ENCODE measurements at regions not wholly inside any gene's neighbourhood (a gene's known extent, or its start where the extent isn't known, plus 50 kb on each side); places are given as distances from the start of the nearest gene placed in this dataset.

DNA sequence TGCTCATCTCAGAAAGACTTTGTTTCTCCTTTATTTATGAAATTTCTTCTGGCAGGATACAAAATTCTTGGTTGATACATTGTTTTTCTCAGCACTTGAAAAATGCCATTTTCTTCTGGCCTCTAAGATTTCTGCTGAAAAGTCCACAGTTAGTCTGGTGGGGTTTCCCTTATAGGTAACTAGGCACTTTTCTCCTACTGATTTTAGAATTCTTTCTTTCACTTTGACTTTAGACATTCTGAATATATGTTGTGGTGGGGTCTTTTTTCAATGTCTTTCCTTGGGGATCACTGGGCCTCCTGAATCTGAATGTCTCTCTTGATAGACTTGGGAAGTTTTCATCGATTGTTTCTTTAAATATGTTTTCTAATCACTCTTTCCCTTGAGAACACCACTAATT lies 79.6 kb downstream of the CETN3 start:
- no TSS peak for BruUV-seq (replicated peaks)
- no peaks in the 10 kb centered on the region for H4K20me1 ChIP-seq (replicated peaks; ENCODE audit: control insufficient read depth, extremely low read depth, insufficient read depth, low read length)
- TF ChIP-seq, protein P1, sequence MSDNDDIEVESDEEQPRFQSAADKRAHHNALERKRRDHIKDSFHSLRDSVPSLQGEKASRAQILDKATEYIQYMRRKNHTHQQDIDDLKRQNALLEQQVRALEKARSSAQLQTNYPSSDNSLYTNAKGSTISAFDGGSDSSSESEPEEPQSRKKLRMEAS (IDR thresholded peaks at IDR 0.05; ENCODE audit: insufficient read depth, insufficient read length), result no peak
- TF ChIP-seq, protein P2, sequence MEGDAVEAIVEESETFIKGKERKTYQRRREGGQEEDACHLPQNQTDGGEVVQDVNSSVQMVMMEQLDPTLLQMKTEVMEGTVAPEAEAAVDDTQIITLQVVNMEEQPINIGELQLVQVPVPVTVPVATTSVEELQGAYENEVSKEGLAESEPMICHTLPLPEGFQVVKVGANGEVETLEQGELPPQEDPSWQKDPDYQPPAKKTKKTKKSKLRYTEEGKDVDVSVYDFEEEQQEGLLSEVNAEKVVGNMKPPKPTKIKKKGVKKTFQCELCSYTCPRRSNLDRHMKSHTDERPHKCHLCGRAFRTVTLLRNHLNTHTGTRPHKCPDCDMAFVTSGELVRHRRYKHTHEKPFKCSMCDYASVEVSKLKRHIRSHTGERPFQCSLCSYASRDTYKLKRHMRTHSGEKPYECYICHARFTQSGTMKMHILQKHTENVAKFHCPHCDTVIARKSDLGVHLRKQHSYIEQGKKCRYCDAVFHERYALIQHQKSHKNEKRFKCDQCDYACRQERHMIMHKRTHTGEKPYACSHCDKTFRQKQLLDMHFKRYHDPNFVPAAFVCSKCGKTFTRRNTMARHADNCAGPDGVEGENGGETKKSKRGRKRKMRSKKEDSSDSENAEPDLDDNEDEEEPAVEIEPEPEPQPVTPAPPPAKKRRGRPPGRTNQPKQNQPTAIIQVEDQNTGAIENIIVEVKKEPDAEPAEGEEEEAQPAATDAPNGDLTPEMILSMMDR (IDR thresholded peaks at IDR 0.05; ENCODE audit: extremely low read depth in 1 of 2, insufficient read depth in 1 of 2, low read depth in 1 of 2, low read length in 2 of 2), result no peak
- no peak for TF ChIP-seq JUN (IDR thresholded peaks at IDR 0.05; ENCODE audit: borderline replicate concordance, insufficient read depth, insufficient read length, low read depth)
- no peak for TF ChIP-seq POLR2AphosphoS5 (IDR thresholded peaks at IDR 0.05; ENCODE audit: insufficient read depth, low read depth, low read length)
- TF ChIP-seq POLR2A (IDR thresholded peaks at IDR 0.05; ENCODE audit: low read depth, low read length), result no peak
- TF ChIP-seq FOS (IDR thresholded peaks at IDR 0.05; ENCODE audit: borderline replicate concordance, insufficient read depth, low read length), result no peak
- no peak for TF ChIP-seq MYC (IDR thresholded peaks at IDR 0.05; ENCODE audit: low read depth, low read length)
- TF ChIP-seq EZH2 (IDR thresholded peaks at IDR 0.05; ENCODE audit: borderline replicate concordance, low read depth, low read length, severe bottlenecking), result no peak
- TF ChIP-seq GATA2 (IDR thresholded peaks at IDR 0.05; ENCODE audit: insufficient read depth, insufficient read length, low read depth, low read length), result no peak
- no peaks in the 10 kb centered on the region for H3K79me2 ChIP-seq (ENCODE audit: control insufficient read depth, insufficient read depth, low read length)
- no peaks in the 10 kb centered on the region for H3K9me3 ChIP-seq (replicated peaks; ENCODE audit: control insufficient read depth, insufficient read depth, low read length)
- intact Hi-C loops (cut with micrococcal nuclease) (no loop called here), dilution Hi-C loops (cut with MboI; ENCODE audit: extremely low pct_ligation_motif_present, low sequenced_read_pairs) (no loop called here)
- H3K4me3 ChIP-seq (replicated peaks in 1 of 3; ENCODE audit: insufficient read depth in 1 of 3, low read depth in 1 of 3, low read length in 3 of 3), result no peak overlapping the region
- CTCF ChIA-PET, result no interaction called here
- H2AFZ ChIP-seq (ENCODE audit: low read depth, low read length), result no peak overlapping the region
- H3K9ac ChIP-seq (replicated peaks; ENCODE audit: extremely low read depth, insufficient read depth, low read length), result no peak overlapping the region
- no peaks in the 10 kb centered on the region for H3K9me1 ChIP-seq (replicated peaks; ENCODE audit: control insufficient read depth, extremely low read depth, insufficient read depth, low read length)
- peaks cover 0 to 3% of the 10 kb centered on the region in 2 experiments for H3K27me3 ChIP-seq (ENCODE audit: control insufficient read depth in 2 of 2, insufficient read depth in 2 of 2, low read length in 2 of 2)
- peaks cover 4% of the 10 kb centered on the region for H3K4me1 ChIP-seq (ENCODE audit: control insufficient read depth, extremely low read depth, insufficient read depth, low read length)
- no peaks in the 10 kb centered on the region for H3K36me3 ChIP-seq (ENCODE audit: control insufficient read depth in 2 of 2, extremely low read depth in 1 of 2, insufficient read depth in 2 of 2, low read length in 2 of 2)
- POLR2A ChIA-PET, result no interaction called here
- H3K4me2 ChIP-seq (ENCODE audit: insufficient read depth, low read length), result no peak overlapping the region
- DNase-seq (ENCODE audit: low read depth, low spot score) (no peak), FAIRE-seq (no peak)
- H3K27ac ChIP-seq (ENCODE audit: insufficient read depth, low read depth, low read length), result no peak overlapping the region

Data from endothelial cell of umbilical vein (primary cell).